GM12874 (cell line): ENCODE measurements at regions not wholly inside any gene's neighbourhood (a gene's known extent, or its start where the extent isn't known, plus 50 kb on each side); places are given as distances from the start of the nearest gene placed in this dataset.

Experiments
- CTCF ChIP-seq: IDR thresholded peaks from 2 replicates; pipeline ENCODE4 v1.5.1; 2011; ENCODE audit warnings: low read depth, mild to moderate bottlenecking, control low read depth, low read length, moderate library complexity; ENCODE audit not compliant: insufficient read depth

GRCh38 chr14:101380512-101380911 lies 180.8 kb upstream of the DIO3 start:
- TF ChIP-seq CTCF, result no peak

- no peak for TF ChIP-seq CTCF
Observed at GRCh38 chr14:101380940-101381339, 180.4 kb upstream of the DIO3 start.

GRCh38 chr14:101383737-101384338 lies 177.5 kb upstream of the DIO3 start:
- TF ChIP-seq CTCF, result no peak

GRCh38 chr14:101394374-101394773 lies 166.9 kb upstream of the DIO3 start:
- TF ChIP-seq CTCF, result no peak

GRCh38 chr14:101395779-101396178 lies 165.5 kb upstream of the DIO3 start:
- no peak for TF ChIP-seq CTCF

- no peak for TF ChIP-seq CTCF
Observed at GRCh38 chr14:101397206-101397605, 164.1 kb upstream of the DIO3 start.

- no peak for TF ChIP-seq CTCF
Observed at GRCh38 chr14:101398011-101398410, 163.3 kb upstream of the DIO3 start.
